HepG2 (cell line): ENCODE measurements at regions not wholly inside any gene's neighbourhood (a gene's known extent, or its start where the extent isn't known, plus 50 kb on each side); places are given as distances from the start of the nearest gene placed in this dataset.

Experiments used
- ATAC-seq: fragments of 200-7000 bp; cut with Tn5 transposase; 3 replicates; pipeline ENCODE4 v1.9.1; 2020; ENCODE audit warnings: mild to moderate bottlenecking, moderate library complexity
- BruUV-seq: library from RNA; stranded (reverse); fragments of 400-500 nt; replicated peaks from 2 replicates; lab custom pipeline; 2021; lab: Mats Ljungman, UMichigan
- CTCF ChIA-PET: fragments of 300-600 bp; formaldehyde crosslinking; extraction: SDS; loops from one replicate; lab custom pipeline; 2021; ENCODE audit warnings: low total read pairs, inconsistent platforms, low intra/inter-chr PET ratio; lab: Yijun Ruan, JAX
- POLR2A ChIA-PET: fragments of 350-600 bp; sonication (Branson Sonifier 250); formaldehyde crosslinking; loops from one replicate; lab custom pipeline; 2020; ENCODE audit warnings: antibody characterized with exemption, inconsistent platforms; lab: Yijun Ruan, JAX
- DNase-seq: peaks from one replicate; pipeline ENCODE4 v3.0.0-alpha.2; 2015; ENCODE audit warnings: low spot score
- FAIRE-seq: peaks from 3 replicates; lab custom pipeline; 2011; peaks lifted over from hg19 to GRCh38; lab: Jason Lieb, UNC
- H2AFZ ChIP-seq: one replicate; pipeline ENCODE4 v1.6.1; 2011; ENCODE audit warnings: low read length, inconsistent platforms
- H3K27ac ChIP-seq: fragments of 300-600 bp; 3 replicates; pipeline ENCODE4 v1.8.0; 2011; ENCODE audit warnings: mixed run types, mild to moderate bottlenecking, mixed read lengths, low read length, inconsistent platforms; ENCODE audit not compliant: insufficient read depth; ENCODE audit errors: extremely low read length
- H3K27me3 ChIP-seq, 2 experiments: fragments of 200-600 bp in 1 of 2; 2 replicates in 1 of 2; 3 replicates in 1 of 2; pipeline versions ENCODE4 v1.6.0 to v1.8.0; 2011; ENCODE audit warnings: low read length in 2 of 2, mild to moderate bottlenecking in 2 of 2, moderate library complexity in 2 of 2, inconsistent platforms in 1 of 2; ENCODE audit not compliant: insufficient read depth in 2 of 2, control insufficient read depth in 1 of 2
- H3K36me3 ChIP-seq, 2 experiments: fragments of 200-600 bp in 1 of 2; replicated peaks in 1 of 2; 2 replicates in 1 of 2; 3 replicates in 1 of 2; pipeline versions ENCODE4 v1.5.1 to v1.8.0; 2011; ENCODE audit warnings: low read length in 2 of 2, inconsistent platforms in 1 of 2; ENCODE audit not compliant: insufficient read depth in 2 of 2, control insufficient read depth in 1 of 2
- H3K4me1 ChIP-seq: 2 replicates; pipeline ENCODE4 v1.5.1; 2012; ENCODE audit warnings: low read length, inconsistent platforms; ENCODE audit not compliant: insufficient read depth
- H3K4me2 ChIP-seq: 2 replicates; pipeline ENCODE4 v1.6.0; 2011; ENCODE audit warnings: low read depth, low read length, inconsistent platforms
- H3K4me3 ChIP-seq, 3 experiments: fragments of 200-600 bp in 1 of 3; sonication (generic), shearing (Covaris generic) in 1 of 3; replicated peaks in 1 of 3; 2 replicates each; pipeline ENCODE4 v1.5.1; 2011 to 2016; ENCODE audit warnings: low read length in 3 of 3, inconsistent platforms in 2 of 3, low read depth in 2 of 3, mild to moderate bottlenecking in 2 of 3, control low read depth in 1 of 3, mixed read lengths in 1 of 3; ENCODE audit not compliant: insufficient read depth in 1 of 3
- H3K79me2 ChIP-seq: one replicate; pipeline ENCODE4 v1.6.1; 2011; ENCODE audit warnings: low read length, inconsistent platforms; ENCODE audit not compliant: insufficient read depth
- H3K9ac ChIP-seq: 2 replicates; pipeline ENCODE4 v1.6.0; 2011; ENCODE audit warnings: mild to moderate bottlenecking, low read depth, low read length, inconsistent platforms; ENCODE audit not compliant: insufficient read depth
- H3K9me3 ChIP-seq: 2 replicates; pipeline ENCODE4 v1.5.1; 2012; ENCODE audit warnings: mild to moderate bottlenecking, low read length
- H4K20me1 ChIP-seq: 2 replicates; pipeline ENCODE4 v1.6.0; 2011; ENCODE audit warnings: inconsistent platforms, mild to moderate bottlenecking, low read length, moderate library complexity; ENCODE audit not compliant: insufficient read depth
- CBX5 ChIP-seq: sonication (generic); formaldehyde crosslinking; IDR thresholded peaks from 2 replicates; pipeline ENCODE4 v1.4.0; 2020; ENCODE audit warnings: missing genetic modification reagents, borderline replicate concordance
- GTF2F1 ChIP-seq: fragments of 150-350 bp; IDR thresholded peaks from 2 replicates; pipeline ENCODE4 v1.6.1; 2014; ENCODE audit warnings: low read length
- TCF7 ChIP-seq: sonication (generic); IDR thresholded peaks from 2 replicates; pipeline ENCODE4 v1.6.1; 2016; ENCODE audit warnings: antibody characterized with exemption, low read depth
- TCF7L2 ChIP-seq: IDR thresholded peaks from 2 replicates; pipeline ENCODE4 v1.6.1; 2011; ENCODE audit warnings: mild to moderate bottlenecking, low read depth, low read length, moderate library complexity
- ZNF33B ChIP-seq: sonication (generic); formaldehyde crosslinking; IDR thresholded peaks from 2 replicates; pipeline ENCODE4 v1.5.1; 2020; ENCODE audit warnings: mild to moderate bottlenecking, missing genetic modification reagents
- ZNF777 ChIP-seq: sonication (generic); formaldehyde crosslinking; IDR thresholded peaks from 2 replicates; pipeline ENCODE4 v1.4.0; 2020; ENCODE audit warnings: missing genetic modification reagents
- WGBS: methylation state at CpG from one replicate; pipeline ENCODE4 v1.1.6; 2017; ENCODE audit warnings: low lambda C conversion rate; 5-methylcytosine and 5-hydroxymethylcytosine counted together
- in situ Hi-C: cut with HindIII; loops from 2 replicates; pipeline ENCODE4 v1.10.0; 2017; ENCODE audit warnings: low pct_unique_long_range_greater_than_20kb; ENCODE audit not compliant: extremely low pct_ligation_motif_present
- intact Hi-C: fragments of 100-400 bp; cut with micrococcal nuclease; formaldehyde crosslinking; loops from one replicate; pipeline ENCODE4 v1.10.0; 2022; ENCODE audit not compliant: unreplicated experiment
- TF ChIP-seq, protein P1 (sequence below): sonication (generic); formaldehyde crosslinking; IDR thresholded peaks from 2 replicates; pipeline ENCODE4 v1.4.0; 2020; ENCODE audit warnings: missing genetic modification reagents, mild to moderate bottlenecking, borderline replicate concordance
- TF ChIP-seq, protein P2 (sequence below): sonication (generic); formaldehyde crosslinking; IDR thresholded peaks from 2 replicates; pipeline ENCODE4 v1.4.0; 2020; ENCODE audit warnings: missing genetic modification reagents
- TF ChIP-seq, protein P3 (sequence below): sonication (generic); formaldehyde crosslinking; IDR thresholded peaks from 2 replicates; pipeline ENCODE4 v1.8.1; 2022; ENCODE audit warnings: mild to moderate bottlenecking, missing genetic modification reagents
- TF ChIP-seq, protein P4 (sequence below): sonication (generic); formaldehyde crosslinking; IDR thresholded peaks from 2 replicates; pipeline ENCODE4 v1.8.1; 2023; ENCODE audit warnings: missing genetic modification reagents, inconsistent platforms, borderline replicate concordance

DNA sequence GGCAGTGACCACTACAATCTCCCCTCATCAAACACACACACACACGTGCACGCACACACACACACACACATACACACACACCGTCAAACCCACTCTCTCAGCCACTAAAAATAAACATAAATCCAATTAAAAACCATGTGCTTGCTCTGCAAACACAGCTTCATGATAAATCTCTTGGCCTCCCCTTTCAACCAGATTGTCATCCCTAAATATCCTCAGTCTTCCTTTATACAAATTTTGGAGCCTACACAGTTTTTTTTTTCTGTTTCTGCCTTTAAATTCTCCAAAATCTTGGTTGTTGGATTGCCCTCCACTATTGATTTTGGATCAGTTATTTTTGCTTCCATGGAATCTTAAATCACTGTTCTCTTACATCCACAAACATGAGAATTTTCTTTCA lies 245.6 kb downstream of the SATB1 start:
- ATAC-seq (no peak), FAIRE-seq (no peak), DNase-seq (no peak)
- 0% methylated on average over 3 of the region's 3 CpGs for WGBS
- Histone ChIP-seq H3K4me3 (no peak overlapping the region), H3K9me3 (no peaks in the 10 kb centered on the region), H2AFZ (no peak overlapping the region), H3K27me3 (no peaks in the 10 kb centered on the region), H3K9ac (no peak overlapping the region), H3K79me2 (no peaks in the 10 kb centered on the region), H3K27ac (no peak overlapping the region), H3K36me3 (no peaks in the 10 kb centered on the region), H3K4me2 (no peak overlapping the region), H3K4me1 (no peaks in the 10 kb centered on the region), H4K20me1 (no peaks in the 10 kb centered on the region)
- CTCF ChIA-PET: no interaction called here
- POLR2A ChIA-PET: no interaction called here
- no TSS peak for BruUV-seq
- TF ChIP-seq GTF2F1: no peak
- no peak for TF ChIP-seq ZNF777
- TF ChIP-seq, protein P1, sequence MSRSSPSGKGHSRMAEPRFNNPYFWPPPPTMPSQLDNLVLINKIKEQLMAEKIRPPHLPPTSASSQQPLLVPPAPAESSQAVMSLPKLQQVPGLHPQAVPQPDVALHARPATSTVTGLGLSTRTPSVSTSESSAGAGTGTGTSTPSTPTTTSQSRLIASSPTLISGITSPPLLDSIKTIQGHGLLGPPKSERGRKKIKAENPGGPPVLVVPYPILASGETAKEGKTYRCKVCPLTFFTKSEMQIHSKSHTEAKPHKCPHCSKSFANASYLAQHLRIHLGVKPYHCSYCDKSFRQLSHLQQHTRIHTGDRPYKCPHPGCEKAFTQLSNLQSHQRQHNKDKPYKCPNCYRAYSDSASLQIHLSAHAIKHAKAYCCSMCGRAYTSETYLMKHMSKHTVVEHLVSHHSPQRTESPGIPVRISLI: no peak
- TF ChIP-seq, protein P2, sequence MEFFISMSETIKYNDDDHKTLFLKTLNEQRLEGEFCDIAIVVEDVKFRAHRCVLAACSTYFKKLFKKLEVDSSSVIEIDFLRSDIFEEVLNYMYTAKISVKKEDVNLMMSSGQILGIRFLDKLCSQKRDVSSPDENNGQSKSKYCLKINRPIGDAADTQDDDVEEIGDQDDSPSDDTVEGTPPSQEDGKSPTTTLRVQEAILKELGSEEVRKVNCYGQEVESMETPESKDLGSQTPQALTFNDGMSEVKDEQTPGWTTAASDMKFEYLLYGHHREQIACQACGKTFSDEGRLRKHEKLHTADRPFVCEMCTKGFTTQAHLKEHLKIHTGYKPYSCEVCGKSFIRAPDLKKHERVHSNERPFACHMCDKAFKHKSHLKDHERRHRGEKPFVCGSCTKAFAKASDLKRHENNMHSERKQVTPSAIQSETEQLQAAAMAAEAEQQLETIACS: no peak
- no peak for TF ChIP-seq ZNF33B (CRISPR knock-in tag)
- intact Hi-C loops: no loop called here
- in situ Hi-C loops: no loop called here

DNA sequence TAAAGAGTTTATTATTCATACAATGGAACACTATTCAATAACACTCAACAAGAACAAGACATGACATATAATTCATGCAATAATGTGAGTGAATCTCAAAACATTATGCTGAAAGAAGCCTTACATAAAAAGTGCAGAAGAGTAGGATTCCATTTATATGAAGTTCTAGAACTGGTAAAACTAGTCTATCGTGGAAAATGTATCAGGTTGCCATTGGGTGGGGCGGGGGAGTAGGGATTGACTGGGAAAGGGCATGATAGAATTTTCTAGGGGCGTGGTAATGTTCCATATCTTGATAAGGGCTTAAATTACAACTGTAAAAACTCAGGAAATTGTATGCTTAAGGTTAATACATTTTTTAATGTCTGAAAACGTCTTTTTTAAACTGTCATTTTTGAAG lies 247.9 kb downstream of the SATB1 start:
- Histone ChIP-seq H3K4me3 (no peak overlapping the region), H3K27me3 (no peaks in the 10 kb centered on the region), H3K4me1 (no peaks in the 10 kb centered on the region), H3K4me2 (no peak overlapping the region), H3K79me2 (no peaks in the 10 kb centered on the region), H3K9ac (no peak overlapping the region), H2AFZ (no peak overlapping the region), H3K27ac (no peak overlapping the region), H3K36me3 (no peaks in the 10 kb centered on the region), H3K9me3 (no peaks in the 10 kb centered on the region), H4K20me1 (no peaks in the 10 kb centered on the region)
- POLR2A ChIA-PET: no interaction called here
- intact Hi-C loops (no loop called here), in situ Hi-C loops (no loop called here)
- ATAC-seq (no peak), DNase-seq (no peak), FAIRE-seq (no peak)
- CTCF ChIA-PET: no interaction called here
- TF ChIP-seq TCF7L2 (no peak), CBX5 (CRISPR knock-in tag) (no peak), TCF7 (no peak)
- TF ChIP-seq, protein P3, sequence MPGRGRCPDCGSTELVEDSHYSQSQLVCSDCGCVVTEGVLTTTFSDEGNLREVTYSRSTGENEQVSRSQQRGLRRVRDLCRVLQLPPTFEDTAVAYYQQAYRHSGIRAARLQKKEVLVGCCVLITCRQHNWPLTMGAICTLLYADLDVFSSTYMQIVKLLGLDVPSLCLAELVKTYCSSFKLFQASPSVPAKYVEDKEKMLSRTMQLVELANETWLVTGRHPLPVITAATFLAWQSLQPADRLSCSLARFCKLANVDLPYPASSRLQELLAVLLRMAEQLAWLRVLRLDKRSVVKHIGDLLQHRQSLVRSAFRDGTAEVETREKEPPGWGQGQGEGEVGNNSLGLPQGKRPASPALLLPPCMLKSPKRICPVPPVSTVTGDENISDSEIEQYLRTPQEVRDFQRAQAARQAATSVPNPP: no peak
- TF ChIP-seq, protein P4, sequence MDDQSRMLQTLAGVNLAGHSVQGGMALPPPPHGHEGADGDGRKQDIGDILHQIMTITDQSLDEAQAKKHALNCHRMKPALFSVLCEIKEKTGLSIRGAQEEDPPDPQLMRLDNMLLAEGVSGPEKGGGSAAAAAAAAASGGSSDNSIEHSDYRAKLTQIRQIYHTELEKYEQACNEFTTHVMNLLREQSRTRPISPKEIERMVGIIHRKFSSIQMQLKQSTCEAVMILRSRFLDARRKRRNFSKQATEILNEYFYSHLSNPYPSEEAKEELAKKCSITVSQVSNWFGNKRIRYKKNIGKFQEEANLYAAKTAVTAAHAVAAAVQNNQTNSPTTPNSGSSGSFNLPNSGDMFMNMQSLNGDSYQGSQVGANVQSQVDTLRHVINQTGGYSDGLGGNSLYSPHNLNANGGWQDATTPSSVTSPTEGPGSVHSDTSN (CRISPR knock-in tag): no peak
- 1% methylated on average over 4 of the region's 4 CpGs for WGBS
- BruUV-seq: no TSS peak
